Nephron (organoid): ENCODE measurements at regions not wholly inside any gene's neighbourhood (a gene's known extent, or its start where the extent isn't known, plus 50 kb on each side); places are given as distances from the start of the nearest gene placed in this dataset.

ENCODE experiments used
- H3K27ac Mint-ChIP-seq, 3 experiments: 2 replicates each; pipeline ENCODE4 v1.8.0; 2020; ENCODE audit warnings: mixed read lengths in 3 of 3, mild to moderate bottlenecking in 2 of 3, moderate library complexity in 1 of 3
- H3K27me3 Mint-ChIP-seq: 2 replicates; pipeline ENCODE4 v1.8.0; 2021; ENCODE audit warnings: low read depth, mild to moderate bottlenecking, moderate library complexity, mixed read lengths
- H3K36me3 Mint-ChIP-seq: 2 replicates; pipeline ENCODE4 v1.8.0; 2020; ENCODE audit warnings: low read depth, mixed read lengths
- H3K4me1 Mint-ChIP-seq: 2 replicates; pipeline ENCODE4 v1.8.0; 2020; ENCODE audit warnings: mixed read lengths
- H3K4me3 Mint-ChIP-seq, 3 experiments: 2 replicates each; pipeline ENCODE4 v1.8.0; 2020; ENCODE audit warnings: mild to moderate bottlenecking in 3 of 3, mixed read lengths in 3 of 3, moderate library complexity in 2 of 3
- H3K9me3 Mint-ChIP-seq: 2 replicates; pipeline ENCODE4 v1.8.0; 2020; ENCODE audit warnings: mixed read lengths
- TF ChIP-seq, protein P1 (sequence below), 3 experiments: fragments of 200-600 bp; sonication (generic); IDR thresholded peaks; one replicate each; pipeline ENCODE4 v1.5.0; 2021; ENCODE audit warnings: antibody characterized with exemption in 3 of 3; ENCODE audit not compliant: unreplicated experiment in 3 of 3

DNA sequence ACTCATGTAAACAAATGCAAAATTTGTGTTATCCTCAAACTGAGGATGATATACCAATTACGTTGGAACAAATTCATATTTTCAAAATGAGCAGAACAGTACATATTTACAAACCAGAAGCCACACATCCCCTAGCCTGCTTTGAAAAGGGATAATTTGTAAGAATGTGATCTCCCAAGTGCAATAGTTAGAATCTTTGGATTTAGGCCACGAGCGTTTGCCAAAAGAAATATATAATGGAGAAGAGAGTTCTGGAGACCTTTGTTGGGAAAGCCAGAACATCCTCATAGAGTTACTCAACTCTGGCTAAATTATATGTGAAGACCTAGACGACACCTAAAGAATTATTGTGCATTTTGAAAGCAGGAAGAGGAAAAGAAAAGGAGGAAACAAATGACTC lies 449.3 kb downstream of the KCNJ2 start:
- Mint-ChIP-seq H3K36me3 (no peaks in the 10 kb centered on the region), H3K27me3 (peaks cover 4% of the 10 kb centered on the region), H3K27ac (peak overlapping the region; percentile 14 to 88 (median 54)), H3K4me1 (peaks cover 24% of the 10 kb centered on the region), H3K4me3 (no peak overlapping the region), H3K9me3 (peaks cover 2% of the 10 kb centered on the region)
- TF ChIP-seq, protein P1, sequence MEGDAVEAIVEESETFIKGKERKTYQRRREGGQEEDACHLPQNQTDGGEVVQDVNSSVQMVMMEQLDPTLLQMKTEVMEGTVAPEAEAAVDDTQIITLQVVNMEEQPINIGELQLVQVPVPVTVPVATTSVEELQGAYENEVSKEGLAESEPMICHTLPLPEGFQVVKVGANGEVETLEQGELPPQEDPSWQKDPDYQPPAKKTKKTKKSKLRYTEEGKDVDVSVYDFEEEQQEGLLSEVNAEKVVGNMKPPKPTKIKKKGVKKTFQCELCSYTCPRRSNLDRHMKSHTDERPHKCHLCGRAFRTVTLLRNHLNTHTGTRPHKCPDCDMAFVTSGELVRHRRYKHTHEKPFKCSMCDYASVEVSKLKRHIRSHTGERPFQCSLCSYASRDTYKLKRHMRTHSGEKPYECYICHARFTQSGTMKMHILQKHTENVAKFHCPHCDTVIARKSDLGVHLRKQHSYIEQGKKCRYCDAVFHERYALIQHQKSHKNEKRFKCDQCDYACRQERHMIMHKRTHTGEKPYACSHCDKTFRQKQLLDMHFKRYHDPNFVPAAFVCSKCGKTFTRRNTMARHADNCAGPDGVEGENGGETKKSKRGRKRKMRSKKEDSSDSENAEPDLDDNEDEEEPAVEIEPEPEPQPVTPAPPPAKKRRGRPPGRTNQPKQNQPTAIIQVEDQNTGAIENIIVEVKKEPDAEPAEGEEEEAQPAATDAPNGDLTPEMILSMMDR (IDR thresholded peaks at IDR 0.05; ENCODE audit: unreplicated experiment in 3 of 3), result no peak

DNA sequence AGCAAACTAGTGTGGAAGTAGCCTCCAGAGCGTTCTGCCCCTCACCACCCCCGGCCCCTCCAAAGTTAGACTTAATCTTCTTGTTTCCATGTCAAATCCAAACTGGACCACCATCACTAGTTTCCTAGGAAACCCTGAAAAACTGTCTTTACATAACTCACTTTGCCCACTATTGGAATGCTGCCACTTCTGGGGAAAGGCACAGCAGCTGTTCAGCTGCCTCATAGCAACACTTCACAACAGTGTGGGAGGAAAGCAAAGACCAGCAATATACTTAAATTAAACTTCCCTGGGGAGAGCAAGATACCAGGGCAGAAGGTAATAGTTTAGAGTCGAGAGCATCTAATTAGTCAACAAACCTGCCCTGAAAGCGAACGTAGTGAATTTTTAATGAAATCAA lies 452.2 kb downstream of the KCNJ2 start:
- Mint-ChIP-seq H3K36me3 (no peaks in the 10 kb centered on the region), H3K27me3 (peaks cover 4% of the 10 kb centered on the region), H3K27ac (peak overlapping the region; percentile 79 to 91 (median 90)), H3K4me1 (peaks cover 24% of the 10 kb centered on the region), H3K4me3 (peak overlapping the region in 1 of 3 experiments; percentile 28), H3K9me3 (peaks cover 2% of the 10 kb centered on the region)
- TF ChIP-seq, protein P1 (IDR thresholded peaks at IDR 0.05; ENCODE audit: unreplicated experiment in 3 of 3), result no peak

DNA sequence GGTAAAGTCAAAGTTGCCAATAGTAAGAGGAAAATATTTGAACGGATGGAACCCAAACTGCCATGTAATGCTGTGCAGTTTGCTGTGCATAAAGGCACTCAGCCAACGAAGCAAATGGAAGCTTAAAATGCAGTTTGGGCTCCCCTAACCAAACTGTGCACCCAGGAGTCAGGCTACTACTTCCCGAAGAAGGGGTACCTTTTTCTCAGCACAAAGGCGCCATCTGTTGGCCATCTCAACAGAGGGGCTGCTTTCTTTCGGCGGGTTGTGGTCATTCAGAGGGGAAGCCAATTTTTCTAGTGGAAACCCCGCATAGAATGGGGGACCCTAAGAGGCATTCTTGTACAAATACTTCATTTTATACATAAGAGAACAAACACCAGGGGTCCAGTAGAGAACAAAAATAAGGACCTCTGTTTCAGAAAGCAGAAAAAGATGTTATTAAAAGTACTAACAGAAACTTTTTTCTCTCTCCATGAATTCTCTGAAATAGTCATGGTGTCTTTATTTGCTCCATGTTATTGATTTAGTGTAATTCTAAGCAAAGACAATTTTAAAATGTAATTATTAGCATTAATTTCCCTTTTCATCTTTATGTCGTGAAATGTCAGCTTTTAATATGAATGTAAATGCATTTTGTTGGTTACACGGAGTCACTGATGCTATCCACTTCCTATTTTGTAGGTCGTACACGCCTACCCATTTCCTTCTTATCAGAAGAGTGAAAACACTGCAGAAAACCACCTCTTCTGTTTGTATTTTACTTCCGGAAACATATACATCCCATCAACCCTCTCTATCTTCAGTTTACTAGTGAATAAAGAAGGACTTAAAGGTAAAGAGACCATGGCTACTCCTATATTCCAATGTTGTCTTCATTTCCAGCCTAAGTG lies 453.3 kb downstream of the KCNJ2 start:
- Mint-ChIP-seq H3K4me1 (peaks cover 24% of the 10 kb centered on the region), H3K9me3 (peaks cover 2% of the 10 kb centered on the region), H3K4me3 (no peak overlapping the region), H3K27ac (peak overlapping the region; percentile 79 to 91 (median 90)), H3K36me3 (no peaks in the 10 kb centered on the region), H3K27me3 (peaks cover 4% of the 10 kb centered on the region)
- TF ChIP-seq, protein P1 (IDR thresholded peaks at IDR 0.05; ENCODE audit: unreplicated experiment in 3 of 3), result peak; percentile 48 to 66 (median 55)

DNA sequence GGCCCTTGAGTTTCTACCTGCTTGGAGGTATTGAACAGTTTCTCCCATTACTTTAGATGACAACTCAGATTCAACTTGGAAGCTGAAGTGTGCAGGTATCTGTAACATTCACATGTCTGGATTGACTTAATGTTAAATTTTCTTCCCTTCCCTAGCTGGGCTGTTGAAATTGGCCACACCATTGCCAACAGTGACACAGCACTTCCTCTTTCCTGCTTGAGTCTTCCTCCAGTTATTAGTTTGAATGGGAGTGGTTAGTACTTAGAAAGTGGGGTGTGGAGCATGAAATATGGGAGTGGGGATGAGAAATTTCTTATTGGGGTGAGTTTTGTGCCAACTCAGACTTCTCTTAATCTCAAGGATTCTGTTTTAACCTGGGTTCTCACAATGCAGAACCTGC lies 454.9 kb downstream of the KCNJ2 start:
- TF ChIP-seq, protein P1 (IDR thresholded peaks at IDR 0.05; ENCODE audit: unreplicated experiment in 3 of 3), result no peak
- no peaks in the 10 kb centered on the region for H3K9me3 Mint-ChIP-seq

DNA sequence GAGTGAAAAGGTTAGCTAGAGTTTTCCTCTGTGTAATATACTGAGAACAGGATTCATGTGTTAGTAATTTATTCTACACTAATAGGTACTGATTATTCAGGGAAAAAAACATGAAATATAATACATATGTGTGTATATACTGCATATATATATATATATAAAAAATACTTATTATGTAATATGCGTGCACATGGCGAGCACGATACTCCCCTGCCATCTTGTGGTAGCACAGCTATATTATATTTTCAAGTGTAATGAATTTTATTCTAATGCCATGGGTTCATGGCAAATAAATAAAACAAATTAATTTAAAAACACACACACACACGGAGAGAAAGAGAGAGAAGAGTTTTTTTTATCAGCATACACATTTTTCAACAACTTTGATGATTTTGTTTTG lies 460.6 kb downstream of the KCNJ2 start:
- no peaks in the 10 kb centered on the region for H3K4me1 Mint-ChIP-seq
- no peaks in the 10 kb centered on the region for H3K9me3 Mint-ChIP-seq
- H3K36me3 Mint-ChIP-seq, result no peaks in the 10 kb centered on the region
- H3K4me3 Mint-ChIP-seq, result no peak overlapping the region
- H3K27ac Mint-ChIP-seq, result no peak overlapping the region
- TF ChIP-seq, protein P1 (IDR thresholded peaks at IDR 0.05; ENCODE audit: unreplicated experiment in 3 of 3), result peak; percentile 35 to 51 (median 36)
- no peaks in the 10 kb centered on the region for H3K27me3 Mint-ChIP-seq

More for the DNA sequence above, 454.9 kb downstream of the KCNJ2 start:
- Mint-ChIP-seq H3K27me3 (peaks cover under 1% of the 10 kb centered on the region), H3K27ac (no peak overlapping the region), H3K36me3 (no peaks in the 10 kb centered on the region), H3K4me1 (peaks cover 18% of the 10 kb centered on the region), H3K4me3 (no peak overlapping the region)
